Mesendoderm (in vitro differentiated cells): ENCODE measurements at regions not wholly inside any gene's neighbourhood (a gene's known extent, or its start where the extent isn't known, plus 50 kb on each side); places are given as distances from the start of the nearest gene placed in this dataset.
A peak's percentile ranks its signal among the peaks of the same experiment; 100 is the strongest.

Experiments
- DNase-seq: peaks from one replicate; pipeline ENCODE4 v3.0.0; 2013
- H2AK5ac ChIP-seq: 2 replicates; pipeline ENCODE4 v1.6.1; 2013; ENCODE audit warnings: low read length, inconsistent platforms
- H2BK120ac ChIP-seq: 2 replicates; pipeline ENCODE4 v1.6.1; 2013; ENCODE audit warnings: low read depth, mild to moderate bottlenecking, low read length, moderate library complexity, mixed read lengths
- H2BK15ac ChIP-seq: replicated peaks from 2 replicates; pipeline ENCODE4 v1.6.1; 2013; ENCODE audit warnings: low read depth, mild to moderate bottlenecking, moderate library complexity
- H2BK5ac ChIP-seq: 2 replicates; pipeline ENCODE4 v1.6.1; 2013; ENCODE audit warnings: low read length, inconsistent platforms
- H3K18ac ChIP-seq: 2 replicates; pipeline ENCODE4 v1.6.1; 2013; ENCODE audit warnings: mild to moderate bottlenecking, low read length, mixed read lengths
- H3K23ac ChIP-seq: one replicate; pipeline ENCODE4 v1.6.1; 2013; ENCODE audit warnings: low read length
- H3K27ac ChIP-seq: 2 replicates; pipeline ENCODE4 v1.5.1; 2013; ENCODE audit warnings: low read depth, mild to moderate bottlenecking, inconsistent platforms, low read length, moderate library complexity
- H3K27me3 ChIP-seq: 2 replicates; pipeline ENCODE4 v1.6.1; 2013; ENCODE audit warnings: low read length, control low read depth, mild to moderate bottlenecking, inconsistent platforms; ENCODE audit not compliant: insufficient read depth, poor library complexity
- H3K36me3 ChIP-seq: 2 replicates; pipeline ENCODE4 v1.6.1; 2013; ENCODE audit warnings: low read length, inconsistent platforms; ENCODE audit not compliant: control insufficient read depth, insufficient read depth
- H3K4ac ChIP-seq: one replicate; pipeline ENCODE4 v1.6.1; 2013; ENCODE audit warnings: low read depth, mild to moderate bottlenecking, low read length, moderate library complexity
- H3K4me1 ChIP-seq: 2 replicates; pipeline ENCODE4 v1.6.1; 2013; ENCODE audit warnings: low read depth, low read length, inconsistent platforms; ENCODE audit not compliant: control insufficient read depth
- H3K4me2 ChIP-seq: 2 replicates; pipeline ENCODE4 v1.6.1; 2013; ENCODE audit warnings: low read length
- H3K4me3 ChIP-seq: 2 replicates; pipeline ENCODE4 v1.5.1; 2013; ENCODE audit warnings: mild to moderate bottlenecking, low read length
- H3K56ac ChIP-seq: one replicate; pipeline ENCODE4 v1.6.1; 2013; ENCODE audit warnings: low read length
- H3K79me1 ChIP-seq: 2 replicates; pipeline ENCODE4 v1.6.1; 2013; ENCODE audit warnings: low read length, inconsistent platforms
- H3K79me2 ChIP-seq: 2 replicates; pipeline ENCODE4 v1.6.1; 2013; ENCODE audit warnings: mild to moderate bottlenecking, low read length; ENCODE audit not compliant: control insufficient read depth, insufficient read depth
- H3K9ac ChIP-seq: 2 replicates; pipeline ENCODE4 v1.6.1; 2013; ENCODE audit warnings: low read length, inconsistent platforms
- H4K5ac ChIP-seq: one replicate; pipeline ENCODE4 v1.6.1; 2013; ENCODE audit warnings: low read length
- H4K8ac ChIP-seq: one replicate; pipeline ENCODE4 v1.6.1; 2013; ENCODE audit warnings: low read depth, mild to moderate bottlenecking, control low read depth, low read length, moderate library complexity
- WGBS: extraction: QIAGEN DNeasy Blood & Tissue Kit; methylation state at CpG from one replicate; pipeline ENCODE4 v1.1.7; 2013; ENCODE audit warnings: low lambda C conversion rate, missing lambda C conversion rate; ENCODE audit not compliant: insufficient coverage; ENCODE audit errors: extremely low coverage; 5-methylcytosine and 5-hydroxymethylcytosine counted together

GRCh38 chr2:211128287-211128686, 571.9 kb downstream of the CPS1 start:
- Histone ChIP-seq H3K27me3 (no peaks in the 10 kb centered on the region), H2BK15ac (no peak overlapping the region), H3K18ac (no peak overlapping the region), H3K9ac (no peak overlapping the region), H3K79me2 (no peaks in the 10 kb centered on the region), H4K8ac (no peak overlapping the region), H2BK120ac (no peak overlapping the region), H3K36me3 (no peaks in the 10 kb centered on the region), H4K5ac (no peak overlapping the region), H3K4me3 (no peak overlapping the region), H3K27ac (no peak overlapping the region), H2AK5ac (no peak overlapping the region), H3K56ac (no peak overlapping the region), H3K4me1 (no peaks in the 10 kb centered on the region), H3K79me1 (no peaks in the 10 kb centered on the region), H3K23ac (no peak overlapping the region), H3K4me2 (no peak overlapping the region), H3K4ac (no peak overlapping the region), H2BK5ac (no peak overlapping the region)
- WGBS: no CpG with 5 or more reads among the region's 3 CpGs
- peak; percentile 56 for DNase-seq

- no peak overlapping the region for H2AK5ac ChIP-seq
- H3K27me3 ChIP-seq: no peaks in the 10 kb centered on the region
- no peak overlapping the region for H3K56ac ChIP-seq
- no peak overlapping the region for H3K18ac ChIP-seq
- H2BK15ac ChIP-seq: no peak overlapping the region
- H3K27ac ChIP-seq: no peak overlapping the region
- no peak overlapping the region for H4K5ac ChIP-seq
- WGBS: no CpG with 5 or more reads among the region's 3 CpGs
- no peaks in the 10 kb centered on the region for H3K79me2 ChIP-seq
- H3K79me1 ChIP-seq: no peaks in the 10 kb centered on the region
- no peaks in the 10 kb centered on the region for H3K36me3 ChIP-seq
- H3K4ac ChIP-seq: no peak overlapping the region
- H3K4me3 ChIP-seq: no peak overlapping the region
- H3K9ac ChIP-seq: no peak overlapping the region
- no peak overlapping the region for H3K23ac ChIP-seq
- no peak overlapping the region for H4K8ac ChIP-seq
- no peaks in the 10 kb centered on the region for H3K4me1 ChIP-seq
- H3K4me2 ChIP-seq: no peak overlapping the region
- no peak overlapping the region for H2BK120ac ChIP-seq
- H2BK5ac ChIP-seq: no peak overlapping the region
- no peak for DNase-seq
Observed at GRCh38 chr2:211129798-211130197, 573.4 kb downstream of the CPS1 start.

- DNase-seq: no peak
- H3K4ac ChIP-seq: no peak overlapping the region
- H3K79me2 ChIP-seq: no peaks in the 10 kb centered on the region
- H2AK5ac ChIP-seq: no peak overlapping the region
- H3K79me1 ChIP-seq: no peaks in the 10 kb centered on the region
- H3K18ac ChIP-seq: no peak overlapping the region
- no CpG with 5 or more reads among the region's 2 CpGs for WGBS
- no peak overlapping the region for H4K8ac ChIP-seq
- H3K23ac ChIP-seq: no peak overlapping the region
- no peak overlapping the region for H2BK5ac ChIP-seq
- no peak overlapping the region for H3K4me3 ChIP-seq
- no peak overlapping the region for H3K9ac ChIP-seq
- H2BK120ac ChIP-seq: no peak overlapping the region
- no peak overlapping the region for H2BK15ac ChIP-seq
- no peak overlapping the region for H3K27ac ChIP-seq
- no peak overlapping the region for H3K4me2 ChIP-seq
- no peaks in the 10 kb centered on the region for H3K4me1 ChIP-seq
- H3K36me3 ChIP-seq: no peaks in the 10 kb centered on the region
- H3K27me3 ChIP-seq: no peaks in the 10 kb centered on the region
- H3K56ac ChIP-seq: no peak overlapping the region
- no peak overlapping the region for H4K5ac ChIP-seq
Observed at GRCh38 chr2:211132046-211132445, 575.6 kb downstream of the CPS1 start.

GRCh38 chr2:211132573-211132972, 576.2 kb downstream of the CPS1 start:
- Histone ChIP-seq H4K5ac (no peak overlapping the region), H3K4me1 (no peaks in the 10 kb centered on the region), H3K18ac (no peak overlapping the region), H3K56ac (no peak overlapping the region), H3K4me3 (no peak overlapping the region), H4K8ac (no peak overlapping the region), H3K36me3 (no peaks in the 10 kb centered on the region), H2BK15ac (no peak overlapping the region), H3K4ac (no peak overlapping the region), H2BK5ac (no peak overlapping the region), H2BK120ac (no peak overlapping the region), H2AK5ac (no peak overlapping the region), H3K27ac (no peak overlapping the region), H3K79me2 (no peaks in the 10 kb centered on the region), H3K9ac (no peak overlapping the region), H3K23ac (no peak overlapping the region), H3K27me3 (no peaks in the 10 kb centered on the region), H3K79me1 (no peaks in the 10 kb centered on the region), H3K4me2 (no peak overlapping the region)
- no CpG with 5 or more reads among the region's 2 CpGs for WGBS
- DNase-seq: no peak

GRCh38 chr2:211133766-211134165, 577.4 kb downstream of the CPS1 start:
- Histone ChIP-seq H3K27me3 (no peaks in the 10 kb centered on the region), H3K4me2 (no peak overlapping the region), H3K4me3 (no peak overlapping the region), H2AK5ac (no peak overlapping the region), H3K79me1 (no peaks in the 10 kb centered on the region), H2BK15ac (no peak overlapping the region), H4K5ac (no peak overlapping the region), H3K36me3 (no peaks in the 10 kb centered on the region), H2BK120ac (no peak overlapping the region), H3K18ac (no peak overlapping the region), H3K9ac (no peak overlapping the region), H2BK5ac (no peak overlapping the region), H3K23ac (no peak overlapping the region), H3K56ac (no peak overlapping the region), H3K27ac (no peak overlapping the region), H3K4me1 (no peaks in the 10 kb centered on the region), H3K79me2 (no peaks in the 10 kb centered on the region), H3K4ac (no peak overlapping the region), H4K8ac (no peak overlapping the region)
- WGBS: no CpG with 5 or more reads among the region's 1 CpG
- no peak for DNase-seq

DNA sequence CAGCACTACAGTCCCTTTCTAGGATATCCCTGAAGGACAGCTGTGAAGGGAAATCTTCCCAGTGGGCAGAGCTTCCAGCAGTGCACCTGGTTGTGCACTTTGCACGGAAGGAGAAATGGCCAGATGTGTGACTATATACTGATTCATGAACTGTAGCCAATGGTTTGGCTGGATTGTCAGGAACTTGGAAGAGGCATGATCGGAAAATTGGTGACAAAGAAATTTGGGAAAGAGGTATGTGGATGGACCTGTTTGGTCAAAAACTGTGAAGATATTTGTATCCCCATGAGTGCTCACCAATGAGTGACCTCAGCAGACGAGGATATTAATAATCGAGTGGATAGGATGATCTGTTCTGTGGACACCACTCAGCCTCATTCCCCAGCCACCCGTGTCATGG, 582.2 kb downstream of the CPS1 start:
- H3K23ac ChIP-seq: no peak overlapping the region
- no peaks in the 10 kb centered on the region for H3K4me1 ChIP-seq
- WGBS: no CpG with 5 or more reads among the region's 5 CpGs
- DNase-seq: no peak
- no peak overlapping the region for H2BK15ac ChIP-seq
- no peaks in the 10 kb centered on the region for H3K79me2 ChIP-seq
- H3K27ac ChIP-seq: no peak overlapping the region
- no peak overlapping the region for H3K4ac ChIP-seq
- no peak overlapping the region for H2BK5ac ChIP-seq
- no peak overlapping the region for H4K5ac ChIP-seq
- no peaks in the 10 kb centered on the region for H3K27me3 ChIP-seq
- no peaks in the 10 kb centered on the region for H3K79me1 ChIP-seq
- no peak overlapping the region for H3K4me2 ChIP-seq
- H3K56ac ChIP-seq: no peak overlapping the region
- H3K9ac ChIP-seq: no peak overlapping the region
- no peaks in the 10 kb centered on the region for H3K36me3 ChIP-seq
- no peak overlapping the region for H2BK120ac ChIP-seq
- no peak overlapping the region for H4K8ac ChIP-seq
- H3K18ac ChIP-seq: no peak overlapping the region
- no peak overlapping the region for H2AK5ac ChIP-seq
- H3K4me3 ChIP-seq: no peak overlapping the region
